HEK293 (cell line): ENCODE measurements at regions not wholly inside any gene's neighbourhood (a gene's known extent, or its start where the extent isn't known, plus 50 kb on each side); places are given as distances from the start of the nearest gene placed in this dataset.

Source experiments
- ZBTB49 ChIP-seq: fragments of 450-650 bp; formaldehyde crosslinking; IDR thresholded peaks from 2 replicates; pipeline ENCODE4 v1.5.1; 2016; ENCODE audit warnings: missing biosample characterization, missing genetic modification characterization, low read depth
- ZNF10 ChIP-seq: fragments of 450-650 bp; formaldehyde crosslinking; IDR thresholded peaks from 2 replicates; pipeline ENCODE4 v1.5.1; 2017; ENCODE audit warnings: missing biosample characterization, missing genetic modification characterization

DNA sequence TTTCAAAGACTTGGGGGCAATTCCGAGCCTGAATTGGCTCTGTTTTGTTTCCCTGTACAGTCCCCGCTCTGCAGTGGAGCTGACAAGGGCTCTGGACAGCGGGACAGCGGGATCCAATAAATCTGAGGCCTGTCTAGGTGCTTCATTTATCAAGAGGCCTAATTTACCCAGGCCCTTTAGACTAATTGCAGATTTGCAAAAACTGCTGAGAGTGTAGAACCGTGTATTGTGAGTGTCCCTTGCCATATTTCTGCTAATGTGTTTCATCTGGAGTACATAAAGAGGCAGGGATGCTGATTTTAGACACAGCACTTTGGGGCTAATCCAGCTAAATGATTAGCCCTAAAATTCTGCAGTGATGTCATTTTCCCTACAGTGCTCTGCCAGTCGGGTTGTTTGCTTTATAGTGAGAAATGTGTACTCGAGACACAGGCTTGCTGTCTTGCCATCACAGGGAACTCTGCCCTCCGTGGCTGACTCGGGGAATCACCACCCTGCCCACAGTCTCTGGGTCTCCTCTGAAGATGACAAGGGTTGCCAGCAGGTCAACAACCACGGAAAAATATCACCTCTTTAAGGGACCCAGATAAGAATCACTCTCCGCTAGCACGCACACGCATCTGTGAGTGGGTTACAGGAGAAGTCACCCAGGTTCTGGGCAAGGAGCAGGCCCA, 592.0 kb downstream of the BNC2 start:
- TF ChIP-seq ZNF10 (no peak), ZBTB49 (no peak)
